ENCODE measurements at regions not wholly inside any gene's neighbourhood (a gene's known extent, or its start where the extent isn't known, plus 50 kb on each side); places are given as distances from the start of the nearest gene placed in this dataset.

GRCh38 chr2:81181845-81182244 lies 877.3 kb upstream of the LRRTM1 start:
- Histone ChIP-seq H3K9me3 (no peaks in the 10 kb centered on the region), H3K27ac (no peak overlapping the region), H3K36me3 (no peaks in the 10 kb centered on the region), H3K9ac (ENCODE audit: low read depth in 2 of 2, low read length in 2 of 2) (no peak overlapping the region), H3K4me3 (no peak overlapping the region), H3K4me1 (no peaks in the 10 kb centered on the region), H3K27me3 (no peaks in the 10 kb centered on the region)
- TF ChIP-seq CTCF (IDR thresholded peaks at IDR 0.05), result no peak
- no peak for DNase-seq
- intact Hi-C loops (cut with DNase I), result no loop called here

- no peaks in the 10 kb centered on the region for H3K9me3 ChIP-seq
- DNase-seq, result no peak
- H3K9ac ChIP-seq (ENCODE audit: low read depth in 2 of 2, low read length in 2 of 2), result no peak overlapping the region
- no peak for TF ChIP-seq CTCF (IDR thresholded peaks at IDR 0.05)
- H3K4me3 ChIP-seq, result no peak overlapping the region
- intact Hi-C loops (cut with DNase I), result no loop called here
- no peaks in the 10 kb centered on the region for H3K27me3 ChIP-seq
- no peaks in the 10 kb centered on the region for H3K4me1 ChIP-seq
- no peak overlapping the region for H3K27ac ChIP-seq
- H3K36me3 ChIP-seq, result no peaks in the 10 kb centered on the region
Observed at GRCh38 chr2:81171447-81171846, 866.9 kb upstream of the LRRTM1 start.

DNA sequence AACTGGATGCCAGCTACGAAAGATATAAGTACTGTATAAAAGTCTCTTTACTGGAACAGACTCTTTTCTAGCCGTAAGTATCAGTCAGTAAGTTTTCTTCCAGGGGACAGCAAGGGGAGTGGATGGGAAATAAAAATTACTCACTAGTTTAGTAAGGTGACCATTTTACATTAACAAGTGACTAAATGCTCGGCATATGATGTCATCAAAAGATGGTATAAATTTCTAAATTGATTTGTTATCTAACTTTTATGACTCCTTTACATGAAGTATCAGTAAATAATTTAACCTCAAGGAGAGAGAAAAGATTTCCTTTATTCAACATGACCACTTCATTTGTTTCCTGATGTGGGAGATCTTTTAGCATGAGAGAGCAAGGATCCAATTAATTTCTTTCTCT lies 859.0 kb upstream of the LRRTM1 start:
- intact Hi-C loops (cut with DNase I), result no loop called here
- no peak for DNase-seq
- no peak overlapping the region for H3K27ac ChIP-seq
- H3K4me3 ChIP-seq, result no peak overlapping the region
- TF ChIP-seq CTCF (IDR thresholded peaks at IDR 0.05), result no peak
- no peak overlapping the region for H3K9ac ChIP-seq (ENCODE audit: low read depth in 2 of 2, low read length in 2 of 2)
- no peaks in the 10 kb centered on the region for H3K36me3 ChIP-seq
- no peaks in the 10 kb centered on the region for H3K4me1 ChIP-seq
- no peaks in the 10 kb centered on the region for H3K27me3 ChIP-seq
- H3K9me3 ChIP-seq, result no peaks in the 10 kb centered on the region

DNA sequence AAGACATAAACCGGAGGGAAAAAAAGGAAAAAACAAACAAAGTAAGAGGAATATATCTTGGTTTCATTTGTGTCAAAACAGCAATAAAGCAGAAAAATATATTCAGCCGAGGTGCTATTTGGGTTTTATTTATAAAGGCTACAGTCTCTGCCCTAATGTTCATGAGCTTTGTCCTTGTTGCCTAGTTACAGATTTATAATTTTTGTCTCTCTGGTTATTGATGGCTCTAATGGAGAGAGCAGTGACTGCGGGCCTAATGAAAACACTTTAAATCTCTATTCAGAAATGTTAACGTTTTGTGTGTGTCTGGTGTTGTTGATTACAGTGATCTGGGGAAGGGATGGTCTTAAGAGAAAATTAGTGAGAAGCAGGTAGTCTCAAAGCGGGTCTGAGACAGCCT lies 854.0 kb upstream of the LRRTM1 start:
- TF ChIP-seq CTCF (IDR thresholded peaks at IDR 0.05), result no peak
- H3K36me3 ChIP-seq, result no peaks in the 10 kb centered on the region
- H3K4me3 ChIP-seq, result no peak overlapping the region
- intact Hi-C loops (cut with DNase I), result no loop called here
- H3K27ac ChIP-seq, result no peak overlapping the region
- no peaks in the 10 kb centered on the region for H3K9me3 ChIP-seq
- no peaks in the 10 kb centered on the region for H3K4me1 ChIP-seq
- no peak for DNase-seq
- H3K9ac ChIP-seq (ENCODE audit: low read depth in 2 of 2, low read length in 2 of 2), result no peak overlapping the region
- H3K27me3 ChIP-seq, result no peaks in the 10 kb centered on the region

GRCh38 chr2:81148323-81148722 lies 843.8 kb upstream of the LRRTM1 start:
- no peaks in the 10 kb centered on the region for H3K9me3 ChIP-seq
- no peaks in the 10 kb centered on the region for H3K4me1 ChIP-seq
- no peak overlapping the region for H3K27ac ChIP-seq
- DNase-seq, result no peak
- no peaks in the 10 kb centered on the region for H3K27me3 ChIP-seq
- H3K9ac ChIP-seq (ENCODE audit: low read depth in 2 of 2, low read length in 2 of 2), result no peak overlapping the region
- no peak for TF ChIP-seq CTCF (IDR thresholded peaks at IDR 0.05)
- intact Hi-C loops (cut with DNase I), result no loop called here
- no peak overlapping the region for H3K4me3 ChIP-seq
- no peaks in the 10 kb centered on the region for H3K36me3 ChIP-seq

DNA sequence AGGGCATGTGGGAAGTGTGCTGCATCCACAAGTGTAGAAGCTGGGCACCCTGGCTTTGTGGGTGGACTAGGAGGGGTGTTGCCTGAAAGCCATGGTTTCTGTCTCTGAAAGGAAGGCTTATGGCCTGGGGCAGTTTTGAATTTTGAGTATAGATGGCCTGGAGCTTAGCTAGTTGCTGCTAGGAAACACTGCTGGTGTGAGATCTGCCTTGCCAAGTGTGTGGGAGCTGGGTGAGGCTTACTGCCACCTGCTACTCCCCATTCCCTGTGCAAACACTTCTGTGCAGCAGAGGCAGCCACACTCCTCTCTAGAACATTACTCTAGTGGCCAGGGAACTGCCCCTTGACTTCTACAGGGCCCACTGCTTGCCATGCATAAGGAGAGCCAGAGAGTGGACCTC lies 831.7 kb upstream of the LRRTM1 start:
- intact Hi-C loops (cut with DNase I), result no loop called here
- no peak overlapping the region for H3K9ac ChIP-seq (ENCODE audit: low read depth in 2 of 2, low read length in 2 of 2)
- H3K27me3 ChIP-seq, result no peaks in the 10 kb centered on the region
- no peak overlapping the region for H3K4me3 ChIP-seq
- H3K9me3 ChIP-seq, result no peaks in the 10 kb centered on the region
- no peak for DNase-seq
- H3K27ac ChIP-seq, result no peak overlapping the region
- H3K36me3 ChIP-seq, result no peaks in the 10 kb centered on the region
- no peak for TF ChIP-seq CTCF (IDR thresholded peaks at IDR 0.05)
- no peaks in the 10 kb centered on the region for H3K4me1 ChIP-seq
